ENCODE measurements at regions not wholly inside any gene's neighbourhood (a gene's known extent, or its start where the extent isn't known, plus 50 kb on each side); places are given as distances from the start of the nearest gene placed in this dataset.

GRCh38 chr2:105526000-105526925 lies 127.4 kb upstream of the FHL2 start:
- POLR2A ChIA-PET (ENCODE audit: partially characterized antibody), result no interaction called here

More at GRCh38 chr2:105526000-105526925, 127.4 kb upstream of the FHL2 start:
- Histone ChIP-seq H3K4me2 (ENCODE audit: insufficient read depth in 1 of 2, low read depth in 2 of 2, low read length in 2 of 2) (no peak overlapping the region), H4K5ac (ENCODE audit: insufficient read length, low read depth, low read length) (no peak overlapping the region), H2BK120ac (replicated peaks; ENCODE audit: low read depth, low read length) (no peak overlapping the region), H3K79me2 (ENCODE audit: control insufficient read depth in 1 of 2, insufficient read depth in 2 of 2, low read length in 2 of 2) (no peaks in the 10 kb centered on the region), H3K4me1 (replicated peaks in 1 of 4; ENCODE audit: control insufficient read depth in 3 of 4, insufficient read depth in 4 of 4, low read length in 3 of 4) (no peaks in the 10 kb centered on the region; a peak in 1 of 7 replicates), H2AFZ (ENCODE audit: low read length) (no peak overlapping the region), H3K18ac (ENCODE audit: extremely low read depth, low read length) (no peak overlapping the region), H2BK5ac (ENCODE audit: low read depth, low read length) (no peak overlapping the region), H2AK5ac (ENCODE audit: low read depth, low read length) (no peak overlapping the region), H3K14ac (ENCODE audit: insufficient read length) (no peak overlapping the region), H3K9ac (replicated peaks in 1 of 4; ENCODE audit: extremely low read depth in 1 of 4, low read depth in 3 of 4, low read length in 3 of 4) (no peak overlapping the region), H3K23ac (ENCODE audit: insufficient read length) (no peak overlapping the region), H4K91ac (replicated peaks; ENCODE audit: insufficient read length, low read length) (no peak overlapping the region), H3K56ac (replicated peaks; ENCODE audit: insufficient read length, low read depth, low read length) (no peak overlapping the region), H2BK15ac (ENCODE audit: low read length) (no peak overlapping the region), H3K36me3 (ENCODE audit: control insufficient read depth in 2 of 4, insufficient read depth in 4 of 4, low read length in 3 of 4) (no peaks in the 10 kb centered on the region), H2BK12ac (ENCODE audit: low read depth, low read length) (no peak overlapping the region), H3K79me1 (ENCODE audit: low read depth, low read length) (no peaks in the 10 kb centered on the region), H3K4ac (replicated peaks; ENCODE audit: insufficient read length, low read depth, low read length) (no peak overlapping the region), H2BK20ac (ENCODE audit: low read length) (no peak overlapping the region), H3K9me3 (ENCODE audit: insufficient read depth in 2 of 2, low read depth in 1 of 2, low read length in 1 of 2) (no peaks in the 10 kb centered on the region), H3K27me3 (replicated peaks in 1 of 4; ENCODE audit: control insufficient read depth in 3 of 4, extremely low read depth in 1 of 4, insufficient read depth in 3 of 4, low read length in 3 of 4) (no peaks in the 10 kb centered on the region), H4K20me1 (replicated peaks in 1 of 2; ENCODE audit: control insufficient read depth in 1 of 2, insufficient read depth in 2 of 2, low read length in 2 of 2) (no peaks in the 10 kb centered on the region), H3K4me3 (ENCODE audit: extremely low read depth in 1 of 4, insufficient read depth in 2 of 4, low read depth in 3 of 4, low read length in 4 of 4) (no peak overlapping the region), H3K27ac (ENCODE audit: low read depth, low read length) (no peak overlapping the region), H3K23me2 (ENCODE audit: low read depth, low read length) (no peaks in the 10 kb centered on the region), H4K8ac (ENCODE audit: extremely low read depth, insufficient read depth, low read length) (no peak overlapping the region; the same call in 1 of the 2 replicates)
- FAIRE-seq (no peak), DNase-seq (ENCODE audit: low read depth in 1 of 2, low spot score in 2 of 2) (no peak)
- TF ChIP-seq KDM4A (IDR thresholded peaks at IDR 0.05; ENCODE audit: low read depth, low read length, severe bottlenecking) (no peak), EGR1 (IDR thresholded peaks at IDR 0.05; ENCODE audit: borderline replicate concordance, low read depth, low read length) (no peak)
- 83% methylated on average over 29 of the region's 30 CpGs; no CpG with 5 or more reads in 1 of the 2 experiments for WGBS, 2 experiments (ENCODE audit: extremely low coverage in 1 of 2, insufficient coverage in 1 of 2, insufficient read length in 1 of 2, insufficient replicate concordance in 2 of 2, low coverage in 1 of 2, low lambda C conversion rate in 2 of 2, missing lambda C conversion rate in 1 of 2)
- CTCF ChIA-PET (ENCODE audit: partially characterized antibody), result interaction anchor here (0.6 to 1.3 kb wide), 6 partner anchors 11 to 393 kb away, joined by 3 to 4 read pairs (median 3); no protein-coding TSS in a partner anchor
